HG03565 (cell line): ENCODE measurements at regions not wholly inside any gene's neighbourhood (a gene's known extent, or its start where the extent isn't known, plus 50 kb on each side); places are given as distances from the start of the nearest gene placed in this dataset.
"Not testable (repeated sequence)": the region's sequence is repeated elsewhere in the genome, so short reads cannot be mapped to it uniquely, and the experiment has no call there.

Source experiments
- ATAC-seq: cut with Tn5 transposase; IDR thresholded peaks from one replicate; pipeline ENCODE4 v1.9.1; 2021; ENCODE audit warnings: mild to moderate bottlenecking, moderate library complexity; ENCODE audit not compliant: unreplicated experiment

GRCh38 chr12:46711756-46712155 is 114.0 kb downstream of the SLC38A4 start:
- no peak for ATAC-seq

DNA sequence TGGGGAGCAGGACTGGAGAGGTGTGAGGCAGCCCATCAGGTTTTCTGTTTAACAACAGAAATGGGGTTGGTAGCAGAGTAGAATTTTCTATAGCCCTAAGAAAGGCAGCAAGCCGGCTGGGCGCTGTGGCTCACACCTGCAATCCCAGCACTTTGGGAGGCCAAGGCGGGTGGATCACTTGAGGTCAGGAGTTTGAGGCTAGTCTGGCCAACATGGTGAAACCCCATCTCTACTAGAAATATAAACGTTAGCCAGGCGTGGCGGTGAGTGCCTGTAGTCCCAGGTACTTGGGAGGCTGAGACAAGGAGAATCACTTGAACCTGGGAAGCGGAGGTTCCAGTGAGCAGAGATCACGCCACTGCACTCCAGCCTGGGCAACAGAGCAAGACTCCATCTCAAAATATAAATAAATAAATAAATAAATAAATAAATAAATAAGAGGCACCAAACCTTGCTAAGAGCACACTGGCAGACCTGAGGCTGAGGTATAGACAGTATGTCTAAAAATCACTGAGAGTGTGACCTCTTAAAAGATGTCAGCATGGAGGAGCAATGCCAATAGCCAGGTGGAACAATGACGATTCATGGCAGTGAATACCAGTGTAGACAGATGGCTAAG is 115.6 kb downstream of the SLC38A4 start:
- ATAC-seq = no peak

DNA sequence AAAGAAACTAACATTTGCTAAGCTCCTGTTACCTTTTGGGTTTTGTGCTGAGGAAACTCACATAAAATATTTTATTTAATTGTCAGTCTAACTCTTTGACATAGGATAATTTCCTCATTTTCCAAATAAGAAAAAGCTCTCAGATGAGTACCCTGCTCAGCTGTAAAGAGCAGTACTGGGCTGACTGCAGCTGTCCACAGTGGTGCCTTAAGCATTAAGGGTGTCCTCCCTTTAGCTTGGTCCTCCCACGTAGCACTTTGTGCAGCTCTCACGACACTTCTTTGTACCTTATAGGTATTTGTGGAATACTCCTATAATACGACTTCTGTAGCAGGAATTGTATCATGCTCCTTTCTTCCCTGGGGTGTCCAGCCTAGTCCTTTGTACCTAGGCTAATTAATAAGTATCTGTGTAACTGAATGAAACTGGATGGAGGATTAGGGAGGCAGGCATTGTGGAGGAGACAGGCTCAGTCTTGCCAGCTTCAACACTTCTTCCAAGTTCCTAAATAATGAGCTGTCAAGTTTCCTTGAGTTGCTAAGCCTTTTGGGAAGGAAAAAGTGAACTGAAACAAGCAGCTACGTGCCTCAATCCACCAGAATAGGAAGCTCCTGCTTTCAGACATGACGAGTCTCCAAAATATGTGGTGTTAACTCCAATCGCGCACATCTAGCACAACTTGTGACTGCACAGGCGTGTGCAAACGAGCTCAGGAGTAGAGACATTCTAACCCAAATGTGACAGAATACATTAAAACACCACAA is 123.0 kb downstream of the SLC38A4 start:
- ATAC-seq = no peak

DNA sequence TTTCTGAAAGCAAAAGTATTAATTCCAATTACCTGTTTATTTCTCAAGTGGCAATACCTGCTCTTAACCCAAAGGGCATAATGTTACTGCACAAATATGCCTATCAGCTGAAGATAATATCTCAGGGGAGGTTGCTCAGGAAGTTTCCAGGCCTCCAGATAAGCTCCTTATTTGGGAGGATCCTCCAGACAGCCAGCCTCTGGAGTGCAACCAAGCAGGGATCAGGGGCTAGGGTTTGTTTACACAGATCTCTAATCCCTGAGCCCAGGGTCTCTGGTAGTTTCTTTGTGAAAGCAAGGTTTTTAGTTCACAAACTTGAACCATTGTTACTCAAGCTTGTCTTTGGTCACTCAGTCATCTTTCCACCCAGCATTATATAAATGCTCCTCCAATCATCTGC is 124.4 kb downstream of the SLC38A4 start:
- no peak for ATAC-seq

GRCh38 chr12:46699986-46700385 is 125.8 kb downstream of the SLC38A4 start:
- no peak for ATAC-seq

GRCh38 chr12:46698003-46698402 is 127.8 kb downstream of the SLC38A4 start:
- ATAC-seq = no peak

DNA sequence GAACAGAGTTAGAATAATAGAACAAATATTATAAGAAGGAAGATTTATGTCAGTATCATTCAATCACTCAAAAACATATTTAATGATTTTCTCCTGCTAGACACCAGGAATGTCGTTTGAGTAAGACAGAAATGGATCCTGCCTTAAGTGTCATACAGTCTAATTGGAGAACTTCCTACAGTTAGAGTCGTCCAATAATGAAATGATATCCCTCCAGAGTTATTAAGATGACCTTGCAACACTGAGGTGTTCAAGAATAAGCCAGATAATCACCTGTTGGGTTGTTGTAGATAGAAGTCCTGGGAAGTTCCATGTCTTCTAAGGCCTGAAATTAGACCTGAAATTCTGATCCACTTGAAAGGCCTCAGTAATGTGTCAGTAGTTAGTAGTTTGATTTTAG is 132.3 kb downstream of the SLC38A4 start:
- no peak for ATAC-seq

GRCh38 chr12:46693034-46693433 is 132.8 kb downstream of the SLC38A4 start:
- no peak for ATAC-seq

GRCh38 chr12:46692606-46693005 is 133.2 kb downstream of the SLC38A4 start:
- ATAC-seq = no peak

DNA sequence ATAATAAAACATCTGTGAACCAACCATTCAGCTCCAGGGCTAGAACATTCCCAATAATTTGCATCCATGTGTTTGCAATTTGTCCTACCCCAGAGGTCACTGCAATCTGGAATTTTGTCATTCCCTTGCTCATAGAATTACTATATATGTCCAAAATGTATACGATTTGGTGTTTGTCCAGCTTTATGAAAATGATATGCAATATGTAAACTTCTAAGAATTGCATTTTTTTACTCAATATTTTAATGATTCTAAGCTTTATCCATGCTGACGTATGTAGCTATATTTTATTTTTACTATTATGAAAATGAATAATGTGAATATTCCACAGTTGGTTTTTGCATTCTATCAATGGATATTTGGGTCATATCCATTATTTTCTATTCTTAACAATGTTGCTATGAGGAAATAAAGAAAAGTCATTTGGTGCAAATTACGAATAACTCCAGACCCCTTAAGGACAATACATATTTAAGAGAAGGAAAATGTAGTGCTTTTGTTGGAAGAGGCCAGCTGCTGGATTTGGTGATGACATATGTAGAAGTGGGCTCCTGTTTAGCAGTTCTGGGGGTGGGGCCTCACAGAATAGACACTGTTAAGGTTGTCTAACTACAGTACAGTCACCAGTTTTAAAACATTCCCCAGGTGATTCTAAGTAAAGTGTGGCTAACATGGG is 139.4 kb downstream of the SLC38A4 start:
- no peak for ATAC-seq

DNA sequence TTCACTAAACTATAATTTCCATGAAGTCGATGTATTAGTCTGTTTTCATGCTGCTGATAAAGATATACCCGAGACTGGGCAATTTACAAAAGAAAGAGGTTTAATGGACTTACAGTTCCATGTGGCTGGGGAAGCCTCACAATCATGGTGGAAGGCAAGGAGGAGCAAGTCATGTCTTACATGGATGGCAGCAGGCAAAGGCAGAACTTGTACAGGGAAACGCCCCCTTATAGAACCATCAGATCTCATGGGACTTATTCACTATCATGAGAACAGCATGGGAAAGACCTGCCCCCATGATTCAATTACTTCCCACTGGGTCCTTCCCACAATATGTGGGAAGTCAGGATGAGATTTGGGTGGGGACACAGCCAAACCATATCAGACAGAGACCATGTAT is 141.6 kb downstream of the SLC38A4 start:
- ATAC-seq = not testable (repeated sequence)

GRCh38 chr12:46682148-46682547 is 143.6 kb downstream of the SLC38A4 start:
- ATAC-seq = no peak

DNA sequence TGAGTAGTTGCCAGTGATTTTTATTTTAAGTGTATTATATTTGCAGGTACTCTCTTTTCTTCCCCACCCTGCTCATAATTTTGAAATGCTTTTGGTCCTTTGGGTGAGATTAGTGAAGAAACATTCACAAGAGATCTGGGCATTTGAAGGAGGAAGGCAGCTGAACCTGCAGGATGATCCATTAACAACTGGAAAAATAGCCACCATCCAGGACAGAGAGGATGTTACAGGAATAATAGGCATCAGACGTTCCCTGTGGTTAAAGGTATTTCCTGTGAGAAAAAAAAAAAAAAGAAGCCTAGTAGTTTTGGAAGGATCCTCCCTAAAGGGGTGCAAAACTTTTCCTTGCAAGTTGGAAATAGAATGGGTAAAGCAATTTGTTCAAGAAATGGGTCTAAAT is 145.3 kb downstream of the SLC38A4 start:
- no peak for ATAC-seq

- ATAC-seq = no peak
These were observed 146.0 kb downstream of the SLC38A4 start for GRCh38 chr12:46679754-46680153.

DNA sequence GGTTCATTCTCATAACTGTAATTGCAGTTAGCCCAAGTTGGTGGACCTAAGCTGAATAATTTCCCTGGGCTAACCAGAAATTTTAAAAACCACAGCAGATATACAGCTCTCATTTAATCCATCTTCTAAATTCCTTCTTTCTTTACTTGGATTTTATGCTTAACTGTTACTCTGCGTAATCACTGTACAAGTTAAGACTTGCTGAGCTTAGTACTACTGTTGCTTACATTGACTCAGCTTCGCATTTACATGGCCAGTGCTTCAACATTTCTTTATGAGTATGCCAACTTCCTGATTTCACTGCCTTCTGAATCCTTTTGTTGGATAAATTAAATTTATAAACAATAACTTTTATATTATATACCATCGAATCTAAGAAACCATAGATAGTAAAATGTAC is 147.4 kb downstream of the SLC38A4 start:
- ATAC-seq = no peak

GRCh38 chr12:46677749-46678148 is 148.0 kb downstream of the SLC38A4 start:
- ATAC-seq = no peak

GRCh38 chr12:46676797-46677520 is 148.8 kb downstream of the SLC38A4 start:
- no peak for ATAC-seq

GRCh38 chr12:46676396-46676795 is 149.4 kb downstream of the SLC38A4 start:
- ATAC-seq = no peak

DNA sequence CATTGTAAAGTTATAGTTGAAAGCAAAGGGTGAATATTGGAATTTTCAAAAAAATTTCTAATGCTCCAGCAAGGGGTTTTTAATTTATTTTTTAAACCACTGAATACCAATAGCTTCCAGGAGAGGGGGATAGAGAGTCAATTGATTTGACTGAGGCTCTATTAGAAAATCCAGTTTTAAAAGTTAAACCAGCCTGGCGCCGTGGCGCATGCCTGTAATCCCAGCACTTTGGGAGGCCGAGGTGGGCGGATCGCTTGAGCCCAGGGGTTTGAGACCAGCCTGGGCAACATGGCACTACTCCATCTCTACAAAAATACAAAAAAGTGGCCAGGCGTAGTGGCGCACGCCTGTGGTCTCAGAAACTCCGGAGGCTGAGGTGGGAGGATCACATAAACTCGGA is 150.1 kb downstream of the SLC38A4 start:
- no peak for ATAC-seq

DNA sequence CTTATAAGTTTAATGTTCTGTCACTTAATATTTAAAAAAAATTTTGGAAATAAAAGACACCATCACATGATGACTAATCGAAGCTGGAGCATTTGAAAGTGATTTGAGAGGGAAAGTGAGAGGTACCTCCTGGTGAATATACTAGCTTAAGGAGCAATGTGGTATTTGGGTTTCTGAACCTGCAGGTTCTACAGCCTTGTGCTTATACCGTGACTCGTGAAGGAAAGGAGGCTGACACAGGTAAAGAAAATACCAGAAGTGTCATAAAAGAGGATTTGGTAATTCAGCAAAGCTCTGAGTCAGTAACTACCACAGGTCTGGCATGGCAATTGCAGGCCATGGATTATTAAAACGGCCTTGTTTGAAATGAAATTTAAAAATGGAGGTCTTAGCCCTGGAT is 151.0 kb downstream of the SLC38A4 start:
- no peak for ATAC-seq

- no peak for ATAC-seq
These were observed 151.7 kb downstream of the SLC38A4 start for GRCh38 chr12:46674129-46674528.
